Progenitor cell of endocrine pancreas (in vitro differentiated cells): ENCODE measurements at regions not wholly inside any gene's neighbourhood (a gene's known extent, or its start where the extent isn't known, plus 50 kb on each side); places are given as distances from the start of the nearest gene placed in this dataset.

ENCODE experiments used
- DNase-seq: peaks from one replicate; pipeline ENCODE4 v3.0.0; 2021; ENCODE audit warnings: low spot score; ENCODE audit not compliant: unreplicated experiment
- H3K27ac Mint-ChIP-seq: 2 replicates; pipeline ENCODE4 v1.8.0; 2021; ENCODE audit warnings: mild to moderate bottlenecking, moderate library complexity, mixed read lengths
- H3K27me3 Mint-ChIP-seq: 2 replicates; pipeline ENCODE4 v1.8.0; 2021; ENCODE audit warnings: mixed read lengths
- H3K36me3 Mint-ChIP-seq: 2 replicates; pipeline ENCODE4 v1.8.0; 2022; ENCODE audit warnings: mixed read lengths; ENCODE audit not compliant: insufficient read depth
- H3K4me1 Mint-ChIP-seq: 2 replicates; pipeline ENCODE4 v1.8.0; 2021; ENCODE audit warnings: low read depth, mixed read lengths
- H3K4me3 Mint-ChIP-seq: 2 replicates; pipeline ENCODE4 v1.8.0; 2021; ENCODE audit warnings: low read depth, mild to moderate bottlenecking, moderate library complexity, mixed read lengths
- H3K9me3 Mint-ChIP-seq: 2 replicates; pipeline ENCODE4 v1.8.0; 2021; ENCODE audit warnings: low read depth, mixed read lengths
- CTCF ChIP-seq: fragments of 200-600 bp; sonication (generic); IDR thresholded peaks from one replicate; pipeline ENCODE4 v1.5.0; 2021; ENCODE audit warnings: antibody characterized with exemption, mild to moderate bottlenecking; ENCODE audit not compliant: unreplicated experiment

GRCh38 chr2:15790326-15790725, 150.0 kb upstream of the MYCN start:
- TF ChIP-seq CTCF = no peak
- no peak for DNase-seq
- Mint-ChIP-seq H3K27ac (no peak overlapping the region), H3K4me1 (peaks cover 6% of the 10 kb centered on the region), H3K9me3 (no peaks in the 10 kb centered on the region), H3K36me3 (no peaks in the 10 kb centered on the region), H3K27me3 (peaks cover 24% of the 10 kb centered on the region), H3K4me3 (no peak overlapping the region)

GRCh38 chr2:15790838-15791237, 149.5 kb upstream of the MYCN start:
- Mint-ChIP-seq H3K27ac (no peak overlapping the region), H3K4me1 (peaks cover 6% of the 10 kb centered on the region), H3K9me3 (no peaks in the 10 kb centered on the region), H3K36me3 (no peaks in the 10 kb centered on the region), H3K27me3 (peaks cover 23% of the 10 kb centered on the region), H3K4me3 (no peak overlapping the region)
- no peak for TF ChIP-seq CTCF
- DNase-seq = no peak

GRCh38 chr2:15791294-15791693, 149.1 kb upstream of the MYCN start:
- Mint-ChIP-seq H3K9me3 (no peaks in the 10 kb centered on the region), H3K4me3 (no peak overlapping the region), H3K36me3 (no peaks in the 10 kb centered on the region), H3K27me3 (peaks cover 27% of the 10 kb centered on the region), H3K27ac (no peak overlapping the region), H3K4me1 (peaks cover 6% of the 10 kb centered on the region)
- DNase-seq = no peak
- no peak for TF ChIP-seq CTCF

GRCh38 chr2:15792331-15792730, 148.0 kb upstream of the MYCN start:
- no peak for DNase-seq
- no peak for TF ChIP-seq CTCF
- H3K27me3 Mint-ChIP-seq = peaks cover 30% of the 10 kb centered on the region
- H3K9me3 Mint-ChIP-seq = no peaks in the 10 kb centered on the region
- no peaks in the 10 kb centered on the region for H3K36me3 Mint-ChIP-seq
- no peak overlapping the region for H3K27ac Mint-ChIP-seq
- H3K4me3 Mint-ChIP-seq = no peak overlapping the region
- H3K4me1 Mint-ChIP-seq = peaks cover 6% of the 10 kb centered on the region

- Mint-ChIP-seq H3K4me1 (peaks cover 6% of the 10 kb centered on the region), H3K27ac (no peak overlapping the region), H3K9me3 (no peaks in the 10 kb centered on the region), H3K36me3 (no peaks in the 10 kb centered on the region), H3K27me3 (peaks cover 30% of the 10 kb centered on the region), H3K4me3 (no peak overlapping the region)
- no peak for TF ChIP-seq CTCF
- no peak for DNase-seq
These were observed 147.1 kb upstream of the MYCN start for GRCh38 chr2:15793078-15793913.
